ENCODE measurements at regions not wholly inside any gene's neighbourhood (a gene's known extent, or its start where the extent isn't known, plus 50 kb on each side); places are given as distances from the start of the nearest gene placed in this dataset.

DNA sequence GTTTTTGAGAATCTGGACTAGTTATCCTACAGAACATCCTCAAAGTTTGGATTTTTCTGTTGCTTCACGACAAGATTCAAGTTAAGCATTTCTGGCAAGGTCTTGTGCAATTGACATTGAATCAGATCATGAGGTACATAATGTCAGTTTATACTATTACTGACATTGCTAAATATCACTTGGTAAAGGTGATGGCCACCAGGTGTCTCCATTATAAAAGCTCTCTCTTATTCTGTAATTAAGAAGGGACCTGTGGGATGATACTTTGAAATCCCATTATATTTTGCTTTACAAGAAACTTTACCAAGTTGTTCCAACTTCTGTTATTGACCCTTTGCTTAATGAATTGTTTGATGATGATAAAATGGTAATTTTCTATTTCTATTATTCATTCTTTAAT is 131.0 kb upstream of the ASTN2 start:
- Histone ChIP-seq H3K4me2 (ENCODE audit: insufficient read depth, low read length) (no peak overlapping the region), H3K4me1 (ENCODE audit: control insufficient read depth, extremely low read depth, insufficient read depth, low read length) (no peaks in the 10 kb centered on the region), H3K9me1 (replicated peaks; ENCODE audit: control insufficient read depth, extremely low read depth, insufficient read depth, low read length) (no peaks in the 10 kb centered on the region), H3K9me3 (replicated peaks; ENCODE audit: control insufficient read depth, insufficient read depth, low read length) (no peaks in the 10 kb centered on the region), H3K9ac (replicated peaks; ENCODE audit: extremely low read depth, insufficient read depth, low read length) (no peak overlapping the region), H4K20me1 (replicated peaks; ENCODE audit: control insufficient read depth, extremely low read depth, insufficient read depth, low read length) (no peaks in the 10 kb centered on the region), H2AFZ (ENCODE audit: low read depth, low read length) (no peak overlapping the region), H3K79me2 (ENCODE audit: control insufficient read depth, insufficient read depth, low read length) (no peaks in the 10 kb centered on the region), H3K27ac (ENCODE audit: insufficient read depth, low read depth, low read length) (no peak overlapping the region), H3K4me3 (replicated peaks in 1 of 3; ENCODE audit: insufficient read depth in 1 of 3, low read depth in 1 of 3, low read length in 3 of 3) (no peak overlapping the region), H3K27me3 (ENCODE audit: control insufficient read depth in 2 of 2, insufficient read depth in 2 of 2, low read length in 2 of 2) (no peaks in the 10 kb centered on the region), H3K36me3 (ENCODE audit: control insufficient read depth in 2 of 2, extremely low read depth in 1 of 2, insufficient read depth in 2 of 2, low read length in 2 of 2) (no peaks in the 10 kb centered on the region)
- BruUV-seq (replicated peaks) = no TSS peak
- dilution Hi-C loops (cut with MboI; ENCODE audit: extremely low pct_ligation_motif_present, low sequenced_read_pairs) = no loop called here
- DNase-seq (ENCODE audit: low read depth, low spot score) (no peak), FAIRE-seq (no peak)
- CTCF ChIA-PET = no interaction called here
- intact Hi-C loops (cut with micrococcal nuclease) = no loop called here
- POLR2A ChIA-PET = no interaction called here
- TF ChIP-seq GATA2 (IDR thresholded peaks at IDR 0.05; ENCODE audit: insufficient read depth, insufficient read length, low read depth, low read length) (no peak), EZH2 (IDR thresholded peaks at IDR 0.05; ENCODE audit: borderline replicate concordance, low read depth, low read length, severe bottlenecking) (no peak), JUN (IDR thresholded peaks at IDR 0.05; ENCODE audit: borderline replicate concordance, insufficient read depth, insufficient read length, low read depth) (no peak), POLR2A (IDR thresholded peaks at IDR 0.05; ENCODE audit: low read depth, low read length) (no peak), MYC (IDR thresholded peaks at IDR 0.05; ENCODE audit: low read depth, low read length) (no peak), POLR2AphosphoS5 (IDR thresholded peaks at IDR 0.05; ENCODE audit: insufficient read depth, low read depth, low read length) (no peak), FOS (IDR thresholded peaks at IDR 0.05; ENCODE audit: borderline replicate concordance, insufficient read depth, low read length) (no peak)
- TF ChIP-seq, protein P1, sequence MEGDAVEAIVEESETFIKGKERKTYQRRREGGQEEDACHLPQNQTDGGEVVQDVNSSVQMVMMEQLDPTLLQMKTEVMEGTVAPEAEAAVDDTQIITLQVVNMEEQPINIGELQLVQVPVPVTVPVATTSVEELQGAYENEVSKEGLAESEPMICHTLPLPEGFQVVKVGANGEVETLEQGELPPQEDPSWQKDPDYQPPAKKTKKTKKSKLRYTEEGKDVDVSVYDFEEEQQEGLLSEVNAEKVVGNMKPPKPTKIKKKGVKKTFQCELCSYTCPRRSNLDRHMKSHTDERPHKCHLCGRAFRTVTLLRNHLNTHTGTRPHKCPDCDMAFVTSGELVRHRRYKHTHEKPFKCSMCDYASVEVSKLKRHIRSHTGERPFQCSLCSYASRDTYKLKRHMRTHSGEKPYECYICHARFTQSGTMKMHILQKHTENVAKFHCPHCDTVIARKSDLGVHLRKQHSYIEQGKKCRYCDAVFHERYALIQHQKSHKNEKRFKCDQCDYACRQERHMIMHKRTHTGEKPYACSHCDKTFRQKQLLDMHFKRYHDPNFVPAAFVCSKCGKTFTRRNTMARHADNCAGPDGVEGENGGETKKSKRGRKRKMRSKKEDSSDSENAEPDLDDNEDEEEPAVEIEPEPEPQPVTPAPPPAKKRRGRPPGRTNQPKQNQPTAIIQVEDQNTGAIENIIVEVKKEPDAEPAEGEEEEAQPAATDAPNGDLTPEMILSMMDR (IDR thresholded peaks at IDR 0.05; ENCODE audit: extremely low read depth in 1 of 2, insufficient read depth in 1 of 2, low read depth in 1 of 2, low read length in 2 of 2) = no peak
- TF ChIP-seq, protein P2, sequence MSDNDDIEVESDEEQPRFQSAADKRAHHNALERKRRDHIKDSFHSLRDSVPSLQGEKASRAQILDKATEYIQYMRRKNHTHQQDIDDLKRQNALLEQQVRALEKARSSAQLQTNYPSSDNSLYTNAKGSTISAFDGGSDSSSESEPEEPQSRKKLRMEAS (IDR thresholded peaks at IDR 0.05; ENCODE audit: insufficient read depth, insufficient read length) = no peak
